ENCODE measurements at regions not wholly inside any gene's neighbourhood (a gene's known extent, or its start where the extent isn't known, plus 50 kb on each side); places are given as distances from the start of the nearest gene placed in this dataset.

- no peak for DNase-seq (ENCODE audit: low read depth in 2 of 2)
Observed at GRCh38 chr12:88645816-88646215, 65.5 kb upstream of the KITLG start.

- DNase-seq (ENCODE audit: low read depth in 2 of 2), result no peak
Observed at GRCh38 chr12:88644946-88645702, 64.9 kb upstream of the KITLG start.

GRCh38 chr12:88643685-88644084 is 63.4 kb upstream of the KITLG start:
- no peak for DNase-seq (ENCODE audit: low read depth in 2 of 2)

- no peak for DNase-seq (ENCODE audit: low read depth in 2 of 2)
Observed at GRCh38 chr12:88642675-88643431, 62.6 kb upstream of the KITLG start.

- peak; percentile 38 to 46 for DNase-seq (ENCODE audit: low read depth in 2 of 2)
Observed at GRCh38 chr12:88638966-88639760, 58.9 kb upstream of the KITLG start.

GRCh38 chr12:88638388-88638787 is 58.1 kb upstream of the KITLG start:
- no peak for DNase-seq (ENCODE audit: low read depth in 2 of 2)

- no peak for DNase-seq (ENCODE audit: low read depth in 2 of 2)
Observed at GRCh38 chr12:88634008-88634407, 53.7 kb upstream of the KITLG start.

- no peak for DNase-seq (ENCODE audit: low read depth in 2 of 2)
Observed at GRCh38 chr12:88633312-88633711, 53.0 kb upstream of the KITLG start.

GRCh38 chr12:88630561-88630960 is 50.3 kb upstream of the KITLG start:
- no peak for DNase-seq (ENCODE audit: low read depth in 2 of 2)

All from fibroblast of skin of left biceps (primary cell).